AG08395 (cell line): ENCODE measurements at regions not wholly inside any gene's neighbourhood (a gene's known extent, or its start where the extent isn't known, plus 50 kb on each side); places are given as distances from the start of the nearest gene placed in this dataset.
"Not testable (repeated sequence)": the region's sequence is repeated elsewhere in the genome, so short reads cannot be mapped to it uniquely, and the experiment has no call there.

ENCODE experiments used
- DNase-seq: peaks from one replicate; pipeline ENCODE4 v3.0.0; 2012; ENCODE audit warnings: mixed read lengths, low spot score

DNA sequence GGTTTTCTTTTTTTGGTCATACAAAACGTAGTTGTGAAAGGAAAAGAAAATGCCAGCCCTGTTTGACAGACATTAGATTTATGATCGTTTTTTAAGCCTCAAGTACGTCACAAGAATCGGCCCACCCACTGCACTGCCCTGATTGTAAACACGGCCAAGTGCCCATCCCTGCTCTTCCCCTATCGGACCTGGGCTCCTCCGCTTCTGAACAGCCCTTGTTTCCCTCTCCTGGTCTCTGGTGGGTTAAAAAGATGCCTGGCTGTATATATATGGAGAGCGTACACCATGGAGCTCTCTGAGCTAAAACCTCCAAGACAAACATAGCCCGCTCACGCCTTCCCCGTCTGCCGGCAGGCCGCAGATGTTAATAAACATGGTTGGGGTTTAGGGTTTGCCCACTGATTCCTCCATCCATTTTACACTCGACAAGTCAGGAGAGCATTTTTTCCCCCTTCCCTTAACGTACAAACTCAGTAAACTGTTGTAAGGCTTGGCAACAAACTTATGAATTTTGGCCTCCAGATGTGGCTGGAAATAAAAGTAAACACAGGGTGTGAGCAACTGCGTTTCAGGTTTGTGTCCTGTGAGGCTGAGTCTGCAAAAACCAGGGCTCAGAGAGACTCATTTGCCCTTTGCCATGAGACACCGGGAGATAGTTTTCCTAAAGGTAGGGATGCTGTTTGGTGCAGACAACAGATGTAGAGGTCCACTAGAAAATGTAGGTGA, 325.9 kb downstream of the SOX9 start:
- DNase-seq = no peak

DNA sequence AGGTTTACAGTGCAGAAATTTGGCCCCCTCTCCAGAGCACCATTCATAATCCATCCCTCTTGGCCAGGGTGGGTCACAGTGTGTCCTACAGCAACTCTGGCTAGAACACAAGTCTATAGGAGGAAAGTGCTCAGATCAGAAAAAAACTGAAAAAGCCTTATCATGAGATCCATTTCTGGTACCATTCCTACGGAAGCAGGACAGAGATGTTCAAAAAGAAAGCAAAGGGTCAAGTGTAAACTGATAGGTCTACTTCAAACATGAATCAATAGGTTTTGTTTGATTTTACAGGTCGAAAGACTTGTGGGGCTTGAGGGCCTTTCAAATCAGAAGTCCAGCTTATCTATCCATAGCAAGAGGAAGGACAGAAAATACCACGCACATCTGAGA, 326.4 kb downstream of the SOX9 start:
- no peak for DNase-seq

DNA sequence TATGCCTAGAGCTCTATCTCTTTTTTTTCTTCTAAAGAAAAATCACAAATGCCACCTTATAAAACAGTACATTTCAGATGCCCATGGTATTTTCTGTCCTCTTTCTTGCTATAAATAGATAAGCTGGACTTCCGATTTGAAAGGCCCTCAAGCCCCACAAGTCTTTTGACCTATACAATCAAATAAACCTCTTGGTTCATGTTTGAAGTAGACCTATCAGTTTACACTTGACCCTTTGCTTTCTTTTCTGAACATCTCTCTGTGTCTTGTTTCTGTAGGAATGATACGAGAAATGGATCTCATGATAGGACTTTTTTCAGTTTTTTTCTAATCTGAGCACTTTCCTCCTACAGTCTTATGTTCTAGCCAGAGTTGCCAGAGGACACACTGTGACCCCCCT, 327.2 kb downstream of the SOX9 start:
- DNase-seq = no peak

DNA sequence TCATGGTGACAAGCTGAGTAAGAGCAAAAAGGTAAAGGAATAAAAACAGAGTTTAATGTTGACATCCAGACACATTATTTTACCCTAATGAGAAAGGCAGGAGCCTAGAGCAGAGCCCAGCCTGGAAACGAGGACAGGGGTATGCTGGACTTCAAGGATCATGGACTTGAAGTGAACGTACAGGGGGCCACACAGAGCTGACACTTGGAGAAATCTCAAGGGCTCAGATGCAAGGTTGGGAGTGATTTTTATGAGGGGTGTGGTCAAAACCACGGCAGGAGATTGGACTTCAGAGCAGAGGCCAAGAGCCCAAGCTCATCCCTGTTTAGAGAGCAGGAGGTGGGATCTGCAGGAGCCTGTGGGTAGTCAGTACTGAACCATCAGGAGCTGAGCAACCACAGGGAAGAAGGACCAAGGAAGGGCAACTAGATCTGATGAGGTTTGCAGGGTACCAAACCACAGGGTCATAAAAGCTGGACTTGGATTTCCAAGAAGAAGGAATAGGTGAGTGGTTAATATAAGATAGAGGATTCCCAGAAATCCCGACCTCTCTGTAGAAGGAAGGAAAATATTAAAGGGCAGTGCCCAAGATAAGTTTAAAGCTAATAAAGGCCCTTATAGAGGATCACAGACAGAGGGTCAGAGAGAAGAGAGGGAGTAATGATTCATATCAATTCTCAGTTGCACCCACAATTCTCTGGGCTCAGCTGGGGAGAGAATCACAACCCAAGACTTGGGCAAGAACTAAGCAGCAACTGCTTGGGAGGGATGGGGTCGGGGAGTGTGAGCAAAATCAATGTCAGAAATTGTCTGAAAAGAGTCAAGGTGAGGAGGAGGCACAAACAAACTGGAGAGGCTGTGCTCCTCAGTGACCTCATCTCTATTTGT, 331.7 kb downstream of the SOX9 start:
- no peak for DNase-seq

DNA sequence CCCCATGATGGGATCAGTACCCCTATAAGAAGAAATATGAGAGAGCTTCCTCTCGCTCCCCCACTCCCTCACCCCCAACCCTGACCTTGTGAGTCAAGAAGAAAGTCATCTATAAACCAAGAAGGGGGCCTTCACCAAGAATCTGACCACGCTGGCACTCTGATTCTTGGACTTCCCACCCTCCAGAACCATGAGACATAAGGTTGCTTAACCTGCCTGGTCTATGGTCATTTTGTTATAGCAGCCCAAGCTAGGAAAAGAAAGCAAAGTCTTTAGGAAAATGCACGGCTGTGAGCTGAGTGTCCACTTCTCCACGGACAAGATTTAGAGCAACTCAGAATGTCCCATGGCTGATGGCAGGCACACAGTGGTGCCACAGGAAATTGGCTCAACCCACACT, 333.5 kb downstream of the SOX9 start:
- DNase-seq = no peak

DNA sequence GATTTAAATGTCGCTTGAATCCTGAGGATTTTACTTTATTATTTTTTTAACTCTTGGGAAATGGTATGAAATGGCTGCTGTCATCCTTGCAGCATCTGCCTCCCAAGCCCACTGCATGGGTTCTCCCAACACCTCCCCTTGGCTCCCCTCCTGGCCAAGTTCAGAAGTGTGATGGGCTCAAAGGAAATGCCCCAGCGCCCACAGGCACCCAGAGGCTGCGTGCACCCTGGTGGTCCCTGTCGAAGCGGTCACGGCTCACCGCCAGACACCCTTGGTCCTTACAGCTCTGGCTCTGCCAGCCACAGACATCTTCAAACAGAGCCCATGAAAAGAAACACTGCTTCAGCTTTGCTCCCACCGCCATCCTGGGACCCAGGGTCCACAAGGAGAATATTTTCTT, 334.7 kb downstream of the SOX9 start:
- no peak for DNase-seq

DNA sequence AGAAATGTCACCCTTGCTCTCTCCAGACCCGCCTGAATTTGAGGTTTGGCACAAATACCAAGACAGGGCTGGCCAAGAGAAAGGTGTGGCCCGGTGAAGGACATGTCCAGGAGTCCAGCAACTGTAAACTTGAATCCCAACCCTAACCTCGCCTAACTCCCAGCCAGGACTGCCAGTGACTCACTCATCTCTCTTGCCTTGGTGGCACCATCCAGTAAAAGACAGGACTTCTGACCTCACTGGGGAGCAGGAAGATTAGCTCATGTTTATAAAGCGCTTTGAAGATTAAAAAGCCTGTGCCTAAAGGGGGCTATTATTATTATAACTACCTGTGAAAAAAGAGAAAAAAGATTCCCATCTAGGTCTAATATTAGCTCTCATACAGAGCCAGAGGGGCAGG, 335.3 kb downstream of the SOX9 start:
- peak; percentile 77 for DNase-seq

DNA sequence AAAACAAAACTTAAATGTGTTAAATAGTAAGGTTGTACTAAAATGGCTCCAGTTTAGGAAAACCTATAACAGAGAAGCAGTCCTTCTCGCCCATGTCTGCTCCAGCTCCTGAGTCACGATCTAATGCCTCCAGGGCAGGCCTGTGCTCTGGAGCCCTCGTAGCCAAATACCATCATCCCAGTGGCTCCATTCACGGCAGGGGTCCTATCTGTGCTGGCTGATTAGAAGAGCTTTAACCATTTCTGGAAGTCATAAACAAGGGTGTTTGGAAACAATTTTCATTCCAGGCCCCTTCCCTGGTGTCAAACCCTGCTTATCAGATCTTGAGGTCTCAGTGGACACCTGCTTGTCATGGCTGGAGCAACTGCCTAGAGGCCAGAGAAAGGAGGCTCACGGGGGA, 336.9 kb downstream of the SOX9 start:
- DNase-seq = no peak

DNA sequence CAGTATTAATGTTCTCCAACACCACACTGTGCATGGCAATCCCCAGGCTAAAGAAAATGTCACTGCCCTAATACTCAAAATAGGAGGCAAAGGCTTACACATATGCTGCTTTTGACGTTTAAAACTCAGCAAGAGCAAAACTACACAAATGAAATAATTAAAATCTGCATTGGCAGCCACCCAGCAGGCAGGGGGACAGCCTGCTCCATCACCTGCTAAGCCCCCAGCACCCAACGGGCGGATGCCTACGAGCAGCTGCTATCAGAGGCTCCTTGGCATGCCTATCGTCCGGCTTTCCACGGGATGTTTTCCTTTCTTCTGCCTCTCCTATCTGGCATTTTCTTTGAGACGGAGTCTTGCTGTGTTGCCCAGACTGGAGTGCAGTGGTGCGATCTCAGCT, 337.5 kb downstream of the SOX9 start:
- DNase-seq = no peak

DNA sequence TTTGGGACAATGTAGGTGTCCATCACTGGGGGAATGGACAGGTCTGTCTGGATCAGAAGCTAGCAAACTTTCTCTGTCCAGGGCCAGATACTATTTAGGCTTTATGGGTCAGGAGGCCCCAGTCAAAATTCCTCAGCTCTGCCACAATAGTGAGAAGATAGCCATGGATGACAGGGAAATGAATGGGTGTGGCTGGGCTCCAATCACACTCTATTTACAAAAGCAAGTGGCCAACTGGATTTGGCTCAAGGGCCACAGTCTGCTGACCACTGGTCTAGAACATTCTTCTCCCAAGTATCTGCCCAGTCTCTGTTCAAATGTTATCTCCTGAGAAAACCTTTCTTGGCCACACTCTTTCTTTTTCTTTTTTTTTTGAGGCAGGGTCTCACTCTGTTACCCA, 339.9 kb downstream of the SOX9 start:
- no peak for DNase-seq

DNA sequence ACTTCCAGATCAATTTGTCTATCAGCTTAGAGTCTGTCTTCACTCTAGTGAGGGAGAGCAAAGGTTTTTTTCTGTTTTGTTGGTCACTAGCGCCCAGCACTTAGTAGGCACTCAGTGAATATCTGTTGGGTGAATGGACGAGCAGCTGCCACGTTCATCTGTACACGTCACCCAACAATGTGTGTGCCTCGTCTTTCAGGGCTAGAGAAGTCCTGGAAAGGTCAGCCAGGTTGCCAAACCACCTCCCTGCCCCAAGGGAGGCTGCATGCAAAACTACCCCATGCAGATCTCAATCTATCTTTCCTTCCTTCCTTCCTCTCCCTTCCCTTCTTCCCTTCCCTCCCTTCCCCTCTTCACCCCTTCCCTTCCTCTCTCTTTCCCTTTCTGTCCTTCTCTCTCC, 340.9 kb downstream of the SOX9 start:
- DNase-seq = no peak

DNA sequence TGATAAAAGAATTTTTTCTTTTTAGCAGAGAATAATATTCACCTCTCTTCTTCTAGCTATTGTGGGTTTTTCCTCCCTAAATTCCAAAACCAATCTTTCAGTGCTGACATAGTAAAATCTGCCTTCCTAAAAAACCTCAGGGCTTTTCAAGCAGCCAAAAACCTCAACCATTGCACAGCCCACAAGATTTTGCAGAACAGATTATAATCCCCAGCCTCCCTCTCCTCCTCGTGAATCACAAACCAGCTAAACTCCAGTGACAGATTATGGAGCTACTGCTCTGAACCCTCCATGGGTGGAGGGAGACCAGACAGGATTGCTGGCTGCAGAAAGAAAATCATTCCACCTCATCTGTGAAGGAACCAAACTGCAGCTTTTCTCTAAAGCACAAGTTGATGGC, 341.6 kb downstream of the SOX9 start:
- peak; percentile 5 for DNase-seq

DNA sequence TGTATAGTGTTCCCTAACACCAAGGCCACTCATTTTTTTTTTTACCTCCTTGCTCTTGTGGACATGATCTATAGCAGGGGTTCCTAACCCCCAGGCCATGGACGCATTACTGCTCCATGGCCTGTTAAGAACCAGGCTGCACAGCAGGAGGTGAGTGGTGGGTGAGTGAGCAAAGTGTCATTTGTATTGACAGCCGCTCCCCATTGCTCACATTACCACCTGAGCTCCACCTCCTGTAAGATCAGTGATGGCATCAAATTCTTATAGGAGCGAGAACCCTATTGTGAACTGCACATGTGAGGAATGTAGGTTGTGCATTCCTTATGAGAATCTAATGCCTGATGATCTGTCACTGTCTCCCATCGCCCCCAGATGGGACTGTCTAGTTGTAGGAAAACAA, 342.0 kb downstream of the SOX9 start:
- DNase-seq = no peak

DNA sequence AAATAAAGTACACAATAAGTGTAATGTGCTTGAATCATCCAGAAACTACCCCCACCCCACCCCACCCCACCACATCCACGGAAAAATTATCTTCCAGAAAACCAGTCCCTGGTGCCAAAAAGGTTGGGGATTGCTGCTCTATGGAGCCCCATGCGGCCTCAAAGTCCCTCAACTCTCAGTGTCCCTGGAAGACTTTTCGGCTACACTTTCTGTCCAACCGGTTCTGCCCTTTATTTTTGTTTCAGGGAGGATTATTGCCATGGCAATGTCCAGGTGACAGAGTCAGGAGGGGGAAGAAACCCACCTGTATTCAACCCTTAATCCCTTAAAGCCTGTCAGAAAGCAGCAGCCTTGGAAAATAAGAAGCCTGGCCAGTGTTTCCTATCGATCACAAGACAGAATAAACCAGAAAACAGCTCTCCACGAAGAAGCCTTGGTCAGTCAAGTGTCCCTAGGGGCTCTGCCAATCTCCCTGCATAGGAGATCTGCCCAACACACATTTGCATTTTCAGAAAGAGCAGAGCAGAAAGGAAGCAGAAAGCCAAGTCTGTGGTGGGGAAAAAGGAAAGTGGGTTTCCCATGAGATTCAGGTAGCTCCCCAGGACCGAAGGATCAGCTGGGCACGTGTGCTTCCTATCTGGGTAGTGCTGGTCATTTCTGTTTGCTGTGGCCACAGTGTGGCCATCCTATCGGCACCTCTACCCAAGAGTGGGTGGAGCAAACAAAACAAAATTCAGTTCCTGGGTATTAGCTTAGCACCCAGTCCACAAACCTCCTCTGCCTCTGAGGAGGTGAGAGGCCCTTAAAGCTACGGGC, 342.7 kb downstream of the SOX9 start:
- DNase-seq = no peak

DNA sequence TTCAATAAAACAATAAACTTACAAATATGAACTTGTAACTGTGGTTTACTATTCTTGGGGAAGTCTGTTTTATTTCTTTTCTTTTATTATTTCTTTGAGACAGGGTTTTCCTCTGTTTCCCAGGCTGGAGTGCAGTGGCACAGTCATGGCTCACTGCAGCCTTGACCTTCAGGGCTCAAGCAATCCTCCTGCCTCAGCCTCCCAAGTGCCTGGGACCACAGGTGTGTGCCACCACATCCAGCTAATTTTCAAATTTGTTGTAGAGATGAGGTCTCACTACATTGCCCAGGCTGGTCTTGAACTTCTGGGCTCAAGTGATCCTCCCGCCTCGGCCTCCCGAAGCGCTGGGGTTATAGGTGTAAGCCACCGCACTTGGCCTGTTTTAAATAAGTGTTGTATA, 343.4 kb downstream of the SOX9 start:
- DNase-seq = not testable (repeated sequence)

DNA sequence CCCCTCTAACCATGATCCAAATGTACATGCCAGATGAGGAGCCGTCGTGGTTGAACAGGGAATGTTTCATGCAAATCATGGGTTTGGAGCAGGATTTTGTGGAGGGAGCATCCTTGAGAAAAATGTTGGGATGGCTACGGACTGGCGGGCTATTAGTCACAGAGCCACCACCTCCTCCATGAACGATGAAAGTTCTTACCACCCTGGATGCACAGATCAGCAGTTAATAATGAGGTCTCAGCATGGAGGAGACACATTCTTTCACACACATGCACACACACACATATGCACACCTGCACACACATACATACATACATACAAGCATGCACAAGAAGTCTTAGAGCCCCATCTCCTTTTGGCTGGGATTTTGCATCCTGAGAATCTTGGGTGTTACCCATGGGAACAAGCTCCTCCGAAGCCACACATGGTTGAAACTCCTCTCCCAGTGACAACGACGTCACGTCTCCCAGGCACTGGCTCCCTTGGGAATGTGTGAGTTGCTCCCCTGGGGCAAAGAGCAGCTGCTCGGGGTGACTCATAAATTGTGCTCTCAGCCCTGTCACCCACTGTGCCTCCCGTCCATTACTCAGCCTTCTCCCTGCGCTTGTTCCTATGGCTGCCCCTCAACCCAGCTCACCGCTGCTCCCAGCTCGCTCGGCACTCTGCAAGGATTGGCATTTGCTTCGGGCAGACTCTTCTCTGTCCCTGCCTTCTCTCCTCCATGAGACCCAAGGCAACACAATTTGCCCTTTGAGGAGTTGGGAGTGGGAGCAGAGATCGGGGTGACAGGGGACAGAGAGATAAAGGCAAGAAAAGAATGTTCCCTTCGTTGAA, 344.6 kb downstream of the SOX9 start:
- DNase-seq = peak; percentile 53

DNA sequence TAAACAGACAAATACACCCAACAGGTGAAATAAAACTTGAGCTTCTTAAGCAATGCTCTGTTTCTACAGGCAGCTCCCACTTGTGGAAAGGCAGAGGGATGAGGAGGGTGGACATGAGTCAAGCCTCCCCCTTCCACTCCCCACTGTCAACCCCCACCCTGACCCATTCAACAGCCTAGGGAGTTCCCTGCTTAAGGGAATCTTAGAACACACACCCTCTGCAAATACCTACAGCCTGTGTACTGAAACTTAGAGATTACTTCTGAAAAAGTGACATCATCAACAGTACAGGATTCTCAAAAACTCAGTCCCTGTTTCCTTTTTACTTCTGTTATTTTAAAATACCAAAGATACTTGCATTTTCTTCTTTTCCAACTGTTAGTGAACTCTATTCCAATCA, 345.4 kb downstream of the SOX9 start:
- peak; percentile 21 for DNase-seq

DNA sequence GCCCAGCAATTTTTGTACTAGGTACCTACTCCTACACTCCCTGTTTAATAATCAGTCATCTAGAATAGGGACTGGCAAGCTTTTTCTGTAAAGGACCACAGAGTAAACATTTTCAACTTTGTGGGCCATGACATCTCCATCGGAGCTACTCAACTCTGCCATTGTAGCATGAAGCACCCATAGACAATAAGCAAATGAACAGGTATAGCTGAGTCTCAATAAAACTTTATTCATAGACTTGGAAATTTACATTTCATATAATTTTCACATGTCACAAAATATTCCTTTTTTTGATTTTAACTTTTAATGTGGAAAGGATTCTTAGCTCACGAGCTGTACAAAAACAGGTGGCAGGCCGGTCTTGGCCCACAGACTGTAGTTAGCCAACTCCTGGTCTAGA, 345.8 kb downstream of the SOX9 start:
- no peak for DNase-seq

DNA sequence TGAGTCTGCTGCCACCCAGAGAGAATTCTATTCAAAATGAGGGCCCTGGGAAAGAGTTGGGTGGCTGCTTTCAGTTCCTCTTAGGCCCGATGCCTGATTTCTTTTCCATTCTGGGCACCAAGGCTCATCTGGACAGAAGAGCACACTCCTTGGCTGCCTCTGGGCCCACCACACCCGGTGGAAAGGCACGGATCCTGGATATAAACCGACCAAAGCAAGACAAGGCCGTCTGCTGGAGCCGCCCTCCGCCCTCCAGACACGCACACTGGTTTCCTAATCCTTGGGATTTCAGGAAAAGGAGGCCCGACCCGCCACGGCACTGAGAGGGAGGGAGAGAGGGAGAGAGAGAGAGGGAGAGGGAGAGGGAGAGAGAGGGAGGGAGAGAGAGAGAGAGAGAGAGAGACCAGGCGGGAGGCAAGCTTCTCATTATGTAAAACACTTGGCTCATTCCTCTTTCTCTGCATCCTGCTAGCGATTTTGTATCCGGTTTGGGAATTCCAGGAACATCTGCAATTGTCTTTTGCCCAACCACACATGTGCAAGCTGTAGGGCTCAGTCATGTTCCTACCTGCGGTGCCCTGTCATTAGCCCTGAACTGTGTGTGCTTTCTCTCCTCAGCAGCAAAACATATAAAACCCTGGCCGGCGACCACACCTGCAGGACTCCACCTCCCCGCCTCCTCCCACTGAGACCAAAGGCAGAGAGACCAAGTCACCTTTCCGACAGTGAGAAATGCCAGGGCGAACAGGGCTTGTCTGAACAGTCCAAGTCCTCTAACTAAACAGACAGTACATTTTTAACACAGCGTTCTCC, 347.2 kb downstream of the SOX9 start:
- DNase-seq = peak; percentile 64

DNA sequence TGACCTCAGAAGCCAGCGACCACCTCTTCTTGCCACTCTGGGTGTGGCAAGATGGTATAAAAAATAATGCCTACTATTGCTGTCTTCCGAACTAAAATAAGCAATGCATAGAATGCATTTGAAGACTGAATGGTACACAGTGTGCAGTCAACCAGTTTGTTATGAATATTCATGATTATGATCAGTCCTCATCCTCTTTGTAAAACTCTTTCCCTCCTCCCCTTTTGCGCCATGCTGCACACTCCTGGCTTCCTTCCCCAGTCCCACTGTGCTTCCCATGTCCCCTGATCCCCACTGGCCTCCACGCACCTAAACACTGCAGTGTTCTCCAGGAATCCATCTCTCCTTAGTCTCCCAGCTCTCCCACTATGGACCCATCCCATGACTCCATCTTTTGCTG, 348.0 kb downstream of the SOX9 start:
- no peak for DNase-seq

DNA sequence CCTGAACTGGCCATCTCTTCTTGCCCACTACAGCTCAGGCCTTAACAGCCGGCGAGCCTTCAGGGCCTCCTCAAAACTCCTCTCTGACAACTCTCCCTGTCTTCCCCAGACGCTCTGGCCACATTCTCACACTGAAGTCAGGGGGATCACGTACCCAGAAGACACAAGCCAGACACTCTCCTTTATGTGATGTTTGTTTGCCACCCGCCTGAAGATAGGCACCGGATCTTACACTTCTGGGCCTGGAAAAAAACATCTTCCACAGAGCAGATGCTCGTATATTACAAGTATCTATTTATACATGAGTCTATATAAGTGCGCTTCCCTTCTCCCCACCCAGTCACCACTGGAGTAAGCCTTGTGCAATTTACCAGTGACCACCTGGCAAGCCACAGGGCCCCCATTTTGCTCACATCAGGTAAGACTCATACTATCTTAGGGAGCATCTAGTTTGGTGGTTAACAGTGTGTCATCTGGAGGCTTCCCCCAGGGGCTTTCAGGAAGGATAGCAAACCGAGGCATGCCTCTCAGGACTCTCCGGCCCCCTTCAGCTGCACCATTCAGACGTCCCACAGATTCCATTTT, 349.4 kb downstream of the SOX9 start:
- no peak for DNase-seq
